HepG2 (cell line): ENCODE measurements at regions not wholly inside any gene's neighbourhood (a gene's known extent, or its start where the extent isn't known, plus 50 kb on each side); places are given as distances from the start of the nearest gene placed in this dataset.
A peak's percentile ranks its signal among the peaks of the same experiment; 100 is the strongest.

Experiments used
- ATAC-seq: fragments of 200-7000 bp; cut with Tn5 transposase; 3 replicates; pipeline ENCODE4 v1.9.1; 2020; ENCODE audit warnings: mild to moderate bottlenecking, moderate library complexity
- BruUV-seq: library from RNA; stranded (reverse); fragments of 400-500 nt; replicated peaks from 2 replicates; lab custom pipeline; 2021; lab: Mats Ljungman, UMichigan
- CTCF ChIA-PET: fragments of 300-600 bp; formaldehyde crosslinking; extraction: SDS; loops from one replicate; lab custom pipeline; 2021; ENCODE audit warnings: low total read pairs, inconsistent platforms, low intra/inter-chr PET ratio; lab: Yijun Ruan, JAX
- POLR2A ChIA-PET: fragments of 350-600 bp; sonication (Branson Sonifier 250); formaldehyde crosslinking; loops from one replicate; lab custom pipeline; 2020; ENCODE audit warnings: antibody characterized with exemption, inconsistent platforms; lab: Yijun Ruan, JAX
- DNase-seq: peaks from one replicate; pipeline ENCODE4 v3.0.0-alpha.2; 2015; ENCODE audit warnings: low spot score
- FAIRE-seq: peaks from 3 replicates; lab custom pipeline; 2011; peaks lifted over from hg19 to GRCh38; lab: Jason Lieb, UNC
- H2AFZ ChIP-seq: one replicate; pipeline ENCODE4 v1.6.1; 2011; ENCODE audit warnings: low read length, inconsistent platforms
- H3K27ac ChIP-seq: fragments of 300-600 bp; 3 replicates; pipeline ENCODE4 v1.8.0; 2011; ENCODE audit warnings: mixed run types, mild to moderate bottlenecking, mixed read lengths, low read length, inconsistent platforms; ENCODE audit not compliant: insufficient read depth; ENCODE audit errors: extremely low read length
- H3K27me3 ChIP-seq, 2 experiments: fragments of 200-600 bp in 1 of 2; 2 replicates in 1 of 2; 3 replicates in 1 of 2; pipeline versions ENCODE4 v1.6.0 to v1.8.0; 2011; ENCODE audit warnings: low read length in 2 of 2, mild to moderate bottlenecking in 2 of 2, moderate library complexity in 2 of 2, inconsistent platforms in 1 of 2; ENCODE audit not compliant: insufficient read depth in 2 of 2, control insufficient read depth in 1 of 2
- H3K36me3 ChIP-seq, 2 experiments: fragments of 200-600 bp in 1 of 2; replicated peaks in 1 of 2; 2 replicates in 1 of 2; 3 replicates in 1 of 2; pipeline versions ENCODE4 v1.5.1 to v1.8.0; 2011; ENCODE audit warnings: low read length in 2 of 2, inconsistent platforms in 1 of 2; ENCODE audit not compliant: insufficient read depth in 2 of 2, control insufficient read depth in 1 of 2
- H3K4me1 ChIP-seq: 2 replicates; pipeline ENCODE4 v1.5.1; 2012; ENCODE audit warnings: low read length, inconsistent platforms; ENCODE audit not compliant: insufficient read depth
- H3K4me2 ChIP-seq: 2 replicates; pipeline ENCODE4 v1.6.0; 2011; ENCODE audit warnings: low read depth, low read length, inconsistent platforms
- H3K4me3 ChIP-seq, 3 experiments: fragments of 200-600 bp in 1 of 3; sonication (generic), shearing (Covaris generic) in 1 of 3; replicated peaks in 1 of 3; 2 replicates each; pipeline ENCODE4 v1.5.1; 2011 to 2016; ENCODE audit warnings: low read length in 3 of 3, inconsistent platforms in 2 of 3, low read depth in 2 of 3, mild to moderate bottlenecking in 2 of 3, control low read depth in 1 of 3, mixed read lengths in 1 of 3; ENCODE audit not compliant: insufficient read depth in 1 of 3
- H3K79me2 ChIP-seq: one replicate; pipeline ENCODE4 v1.6.1; 2011; ENCODE audit warnings: low read length, inconsistent platforms; ENCODE audit not compliant: insufficient read depth
- H3K9ac ChIP-seq: 2 replicates; pipeline ENCODE4 v1.6.0; 2011; ENCODE audit warnings: mild to moderate bottlenecking, low read depth, low read length, inconsistent platforms; ENCODE audit not compliant: insufficient read depth
- H3K9me3 ChIP-seq: 2 replicates; pipeline ENCODE4 v1.5.1; 2012; ENCODE audit warnings: mild to moderate bottlenecking, low read length
- H4K20me1 ChIP-seq: 2 replicates; pipeline ENCODE4 v1.6.0; 2011; ENCODE audit warnings: inconsistent platforms, mild to moderate bottlenecking, low read length, moderate library complexity; ENCODE audit not compliant: insufficient read depth
- ATAD3A ChIP-seq: sonication (generic); formaldehyde crosslinking; IDR thresholded peaks from 2 replicates; pipeline ENCODE4 v1.4.0; 2020; ENCODE audit warnings: missing genetic modification reagents
- ATF1 ChIP-seq: IDR thresholded peaks from 2 replicates; pipeline ENCODE4 v1.6.1; 2016; ENCODE audit warnings: mild to moderate bottlenecking, control low read depth
- ATF4 ChIP-seq, 2 experiments: fragments of 450-650 bp in 1 of 2; sonication (generic) in 1 of 2; formaldehyde crosslinking; IDR thresholded peaks; 2 replicates each; pipeline versions ENCODE4 v1.5.0 to v1.8.0; 2020 to 2022; ENCODE audit warnings: mild to moderate bottlenecking in 1 of 2, missing genetic modification reagents in 1 of 2
- BRD4 ChIP-seq: sonication (generic); formaldehyde crosslinking; IDR thresholded peaks from 2 replicates; pipeline ENCODE4 v1.4.0; 2020; ENCODE audit warnings: missing genetic modification reagents
- CREB1 ChIP-seq, 2 experiments: fragments of 450-650 bp in 1 of 2; IDR thresholded peaks; 2 replicates each; pipeline ENCODE4 v1.6.1; 2016 to 2017; ENCODE audit warnings: control low read depth in 1 of 2, mild to moderate bottlenecking in 1 of 2, missing compliant biosample characterization in 1 of 2, missing genetic modification characterization in 1 of 2
- FLYWCH1 ChIP-seq: sonication (generic); formaldehyde crosslinking; IDR thresholded peaks from 2 replicates; pipeline ENCODE4 v1.8.1; 2023; ENCODE audit warnings: mild to moderate bottlenecking, missing genetic modification reagents
- HNF1A ChIP-seq, 2 experiments: sonication (generic) in 1 of 2; formaldehyde crosslinking in 1 of 2; IDR thresholded peaks; 2 replicates each; pipeline versions ENCODE4 v1.4.0 to v1.6.1; 2016 to 2020; ENCODE audit warnings: borderline replicate concordance in 1 of 2, low read depth in 1 of 2, mild to moderate bottlenecking in 1 of 2, missing genetic modification reagents in 1 of 2
- MTA1 ChIP-seq: sonication (generic); formaldehyde crosslinking; IDR thresholded peaks from 2 replicates; pipeline ENCODE4 v1.4.0; 2020; ENCODE audit warnings: missing genetic modification reagents, mild to moderate bottlenecking, borderline replicate concordance
- MYC ChIP-seq: sonication (generic); formaldehyde crosslinking; IDR thresholded peaks from 2 replicates; pipeline ENCODE4 v1.9.0; 2021; ENCODE audit warnings: missing genetic modification reagents, borderline replicate concordance
- NFE2L2 ChIP-seq: fragments of 150-350 bp; IDR thresholded peaks from 2 replicates; pipeline ENCODE4 v1.6.1; 2014; ENCODE audit warnings: low read length
- POGZ ChIP-seq: sonication (generic); formaldehyde crosslinking; IDR thresholded peaks from 2 replicates; pipeline ENCODE4 v1.4.0; 2020; ENCODE audit warnings: mild to moderate bottlenecking, missing genetic modification reagents
- RCOR2 ChIP-seq: IDR thresholded peaks from 2 replicates; pipeline ENCODE4 v1.6.1; 2016; ENCODE audit warnings: missing biosample characterization, missing genetic modification reagents
- SAP130 ChIP-seq: IDR thresholded peaks from 2 replicates; pipeline ENCODE4 v1.6.1; 2016; ENCODE audit warnings: low read depth
- SMC3 ChIP-seq: IDR thresholded peaks from 2 replicates; pipeline ENCODE4 v1.6.1; 2011; ENCODE audit warnings: low read length, improper control_type of control experiment
- SP140L ChIP-seq: sonication (generic); formaldehyde crosslinking; IDR thresholded peaks from 2 replicates; pipeline ENCODE4 v1.4.0; 2020; ENCODE audit warnings: missing genetic modification reagents, borderline replicate concordance
- SPEN ChIP-seq: sonication (generic); formaldehyde crosslinking; IDR thresholded peaks from 2 replicates; pipeline ENCODE4 v1.5.1; 2020; ENCODE audit warnings: low read depth, mild to moderate bottlenecking, missing genetic modification reagents
- XBP1 ChIP-seq: sonication (generic); formaldehyde crosslinking; IDR thresholded peaks from 2 replicates; pipeline ENCODE4 v1.5.0; 2020; ENCODE audit warnings: missing genetic modification reagents
- ZNF180 ChIP-seq: sonication (generic); formaldehyde crosslinking; IDR thresholded peaks from 2 replicates; pipeline ENCODE4 v1.4.0; 2020; ENCODE audit warnings: low read depth, missing genetic modification reagents, borderline replicate concordance
- ZNF335 ChIP-seq: sonication (generic); formaldehyde crosslinking; IDR thresholded peaks from 2 replicates; pipeline ENCODE4 v1.4.0; 2020; ENCODE audit warnings: missing genetic modification reagents
- ZNF619 ChIP-seq: sonication (generic); formaldehyde crosslinking; IDR thresholded peaks from 2 replicates; pipeline ENCODE4 v1.4.0; 2020; ENCODE audit warnings: mild to moderate bottlenecking, missing genetic modification reagents
- ZNF773 ChIP-seq: sonication (generic); formaldehyde crosslinking; IDR thresholded peaks from 2 replicates; pipeline ENCODE4 v1.4.0; 2020; ENCODE audit warnings: missing genetic modification reagents, borderline replicate concordance
- WGBS: methylation state at CpG from one replicate; pipeline ENCODE4 v1.1.6; 2017; ENCODE audit warnings: low lambda C conversion rate; 5-methylcytosine and 5-hydroxymethylcytosine counted together
- in situ Hi-C: cut with HindIII; loops from 2 replicates; pipeline ENCODE4 v1.10.0; 2017; ENCODE audit warnings: low pct_unique_long_range_greater_than_20kb; ENCODE audit not compliant: extremely low pct_ligation_motif_present
- intact Hi-C: fragments of 100-400 bp; cut with micrococcal nuclease; formaldehyde crosslinking; loops from one replicate; pipeline ENCODE4 v1.10.0; 2022; ENCODE audit not compliant: unreplicated experiment

GRCh38 chr4:184287697-184288255 lies 70.1 kb upstream of the ENPP6 start (continued):
- TF ChIP-seq SMC3 (peak; percentile 33; the same call in 1 of the 2 replicates), ZNF180 (CRISPR knock-in tag) (no peak), ATF1 (CRISPR knock-in tag) (no peak), FLYWCH1 (CRISPR knock-in tag) (no peak), POGZ (CRISPR knock-in tag) (peak; percentile 23; the same call in 1 of the 2 replicates), SAP130 (CRISPR knock-in tag) (peak; percentile 43), ZNF773 (CRISPR knock-in tag) (no peak), SP140L (CRISPR knock-in tag) (no peak)

GRCh38 chr4:184286358-184286757 lies 68.7 kb upstream of the ENPP6 start:
- no TSS peak for BruUV-seq
- 66% methylated on average over 4 of the region's 4 CpGs for WGBS
- no peak for FAIRE-seq
- TF ChIP-seq SPEN (CRISPR knock-in tag) (no peak), ZNF335 (no peak), BRD4 (CRISPR knock-in tag) (no peak), ATAD3A (no peak), RCOR2 (no peak), ATF4 (CRISPR knock-in tag; IDR thresholded peaks at IDR 0.05) (no peak), CREB1 (IDR thresholded peaks at IDR 0.05) (no peak), CREB1 (CRISPR knock-in tag; IDR thresholded peaks at IDR 0.05) (no peak), HNF1A (IDR thresholded peaks at IDR 0.05; ENCODE audit: low read depth) (no peak), HNF1A (CRISPR knock-in tag; IDR thresholded peaks at IDR 0.05; ENCODE audit: borderline replicate concordance) (no peak), MYC (no peak), ZNF619 (no peak), MTA1 (CRISPR knock-in tag) (no peak), NFE2L2 (no peak), XBP1 (CRISPR knock-in tag) (no peak)

More at GRCh38 chr4:184286358-184286757, 68.7 kb upstream of the ENPP6 start:
- H3K4me3 ChIP-seq, result no peak overlapping the region
- no peaks in the 10 kb centered on the region for H4K20me1 ChIP-seq
- H3K79me2 ChIP-seq, result no peaks in the 10 kb centered on the region
- no peaks in the 10 kb centered on the region for H3K36me3 ChIP-seq
- intact Hi-C loops (loop anchor here (2.0 to 5.0 kb wide), 3 partner anchors 61 to 250 kb away; partner anchors contain the start of gene IRF2), in situ Hi-C loops (no loop called here)
- ChIA-PET CTCF (no interaction called here), POLR2A (no interaction called here)
- no peak for DNase-seq
- H3K9ac ChIP-seq, result no peak overlapping the region
- H3K27ac ChIP-seq, result no peak overlapping the region
- H3K27me3 ChIP-seq, result no peaks in the 10 kb centered on the region
- no peak overlapping the region for H3K4me2 ChIP-seq
- H3K4me1 ChIP-seq, result peaks cover 67% of the 10 kb centered on the region
- ATAC-seq, result no peak
- H2AFZ ChIP-seq, result no peak overlapping the region
- no peaks in the 10 kb centered on the region for H3K9me3 ChIP-seq
